ENCODE measurements at regions not wholly inside any gene's neighbourhood (a gene's known extent, or its start where the extent isn't known, plus 50 kb on each side); places are given as distances from the start of the nearest gene placed in this dataset.

DNA sequence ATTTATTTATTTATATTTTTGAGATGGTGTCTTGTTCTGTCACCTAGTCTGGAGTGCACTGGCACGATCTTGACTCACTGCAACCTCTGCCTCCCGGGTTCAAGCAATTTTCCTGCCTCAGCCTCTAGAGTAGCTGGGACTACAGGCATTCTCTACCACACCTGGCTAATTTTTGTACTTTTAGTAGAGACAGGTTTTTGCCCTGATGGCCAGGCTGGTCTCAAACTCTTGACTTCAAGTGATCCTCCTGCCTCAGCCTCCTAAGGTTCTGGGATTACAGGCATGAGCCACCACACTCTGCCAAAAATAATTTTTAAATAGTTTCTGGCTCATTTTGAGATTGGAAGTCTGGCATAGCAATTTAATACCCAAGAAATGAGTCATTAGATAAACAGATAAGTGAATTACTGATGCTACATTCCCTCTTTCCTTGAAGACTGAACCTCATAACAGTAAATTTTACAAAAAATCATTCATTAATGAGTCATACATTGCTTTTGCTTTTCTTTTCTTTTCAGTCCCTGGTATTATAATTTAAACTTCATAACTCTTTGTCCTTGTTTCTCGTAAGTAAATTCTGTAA, 881.6 kb upstream of the PIK3C3 start:
- no peaks in the 10 kb centered on the region for H3K4me1 ChIP-seq (ENCODE audit: control extremely low read depth in 1 of 4, control insufficient read depth in 4 of 4, insufficient read depth in 4 of 4, low read length in 3 of 4)
- no peak overlapping the region for H3K27ac ChIP-seq (ENCODE audit: insufficient read depth in 1 of 2, low read depth in 1 of 2, low read length in 2 of 2, poor library complexity in 1 of 2, severe bottlenecking in 2 of 2)
- CTCF ChIA-PET = no interaction called here
- peaks cover 0 to 1% (median 0%) of the 10 kb centered on the region in 5 experiments for H3K9me3 ChIP-seq (ENCODE audit: control extremely low read depth in 1 of 5, control insufficient read depth in 4 of 5, insufficient read depth in 2 of 5, low read depth in 1 of 5, low read length in 4 of 5)
- DNase-seq = no peak
- POLR2A ChIA-PET = no interaction called here
- H3K36me3 ChIP-seq (ENCODE audit: control insufficient read depth in 4 of 4, insufficient read depth in 4 of 4, low read length in 3 of 4) = no peaks in the 10 kb centered on the region
- H3K4me3 ChIP-seq (ENCODE audit: control insufficient read depth in 1 of 7, extremely low read depth in 1 of 7, insufficient read depth in 4 of 7, low read depth in 2 of 7, low read length in 6 of 7) = no peak overlapping the region
- H3K27me3 ChIP-seq (replicated peaks in 2 of 5; ENCODE audit: control insufficient read depth in 4 of 5, insufficient read depth in 5 of 5, low read length in 4 of 5) = no peaks in the 10 kb centered on the region
- WGBS (ENCODE audit: insufficient coverage) = 83% methylated on average over 1 of the region's 3 CpGs

DNA sequence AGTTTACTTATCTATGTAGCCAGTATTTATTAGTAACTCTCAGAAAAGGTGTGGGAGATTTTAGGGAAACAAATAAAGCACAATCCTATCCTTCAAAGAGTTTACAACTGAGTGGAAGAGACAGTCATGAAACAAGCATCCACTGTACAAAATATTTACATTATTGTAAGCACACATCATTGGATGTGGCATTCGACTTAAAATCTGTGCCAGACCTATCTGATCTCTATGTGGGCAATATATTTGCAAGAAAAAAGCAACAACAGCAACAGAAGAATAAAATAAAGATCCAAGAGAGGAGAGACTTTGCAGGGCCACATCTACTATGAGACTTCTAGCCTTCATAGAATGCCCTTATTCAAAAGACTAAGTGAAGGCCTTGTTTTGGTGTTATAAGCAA, 882.1 kb upstream of the PIK3C3 start:
- Histone ChIP-seq H3K4me3 (ENCODE audit: control insufficient read depth in 1 of 7, extremely low read depth in 1 of 7, insufficient read depth in 4 of 7, low read depth in 2 of 7, low read length in 6 of 7) (no peak overlapping the region), H3K27ac (ENCODE audit: insufficient read depth in 1 of 2, low read depth in 1 of 2, low read length in 2 of 2, poor library complexity in 1 of 2, severe bottlenecking in 2 of 2) (no peak overlapping the region), H3K36me3 (ENCODE audit: control insufficient read depth in 4 of 4, insufficient read depth in 4 of 4, low read length in 3 of 4) (no peaks in the 10 kb centered on the region), H3K4me1 (ENCODE audit: control extremely low read depth in 1 of 4, control insufficient read depth in 4 of 4, insufficient read depth in 4 of 4, low read length in 3 of 4) (no peaks in the 10 kb centered on the region), H3K9me3 (ENCODE audit: control extremely low read depth in 1 of 5, control insufficient read depth in 4 of 5, insufficient read depth in 2 of 5, low read depth in 1 of 5, low read length in 4 of 5) (peaks cover 0 to 1% (median 0%) of the 10 kb centered on the region in 5 experiments), H3K27me3 (replicated peaks in 2 of 5; ENCODE audit: control insufficient read depth in 4 of 5, insufficient read depth in 5 of 5, low read length in 4 of 5) (no peaks in the 10 kb centered on the region)
- no peak for DNase-seq
- ChIA-PET CTCF (no interaction called here), POLR2A (no interaction called here)
- WGBS (ENCODE audit: insufficient coverage) = no CpG with 5 or more reads among the region's 1 CpG

DNA sequence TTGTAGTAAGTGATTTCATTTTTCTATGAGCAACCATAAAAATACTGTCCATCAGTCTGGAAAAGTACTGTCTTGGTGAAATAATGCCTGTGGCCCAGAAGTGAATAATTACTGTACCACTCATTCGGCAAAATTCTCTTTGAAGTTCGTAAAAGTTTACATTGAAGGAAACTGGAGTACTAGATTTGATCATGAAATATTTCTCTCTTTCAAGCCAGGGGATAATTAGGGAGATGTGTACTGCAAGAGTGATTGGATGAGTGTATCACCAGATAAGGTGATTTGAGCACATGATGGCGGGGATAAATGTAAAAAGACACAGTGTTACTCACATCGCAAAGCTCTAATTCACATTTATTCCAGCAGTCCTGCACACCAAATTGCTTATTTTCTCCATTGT, 883.2 kb upstream of the PIK3C3 start:
- Histone ChIP-seq H3K36me3 (ENCODE audit: control insufficient read depth in 4 of 4, insufficient read depth in 4 of 4, low read length in 3 of 4) (no peaks in the 10 kb centered on the region), H3K4me1 (ENCODE audit: control extremely low read depth in 1 of 4, control insufficient read depth in 4 of 4, insufficient read depth in 4 of 4, low read length in 3 of 4) (no peaks in the 10 kb centered on the region), H3K4me3 (ENCODE audit: control insufficient read depth in 1 of 7, extremely low read depth in 1 of 7, insufficient read depth in 4 of 7, low read depth in 2 of 7, low read length in 6 of 7) (no peak overlapping the region), H3K27me3 (replicated peaks in 2 of 5; ENCODE audit: control insufficient read depth in 4 of 5, insufficient read depth in 5 of 5, low read length in 4 of 5) (no peaks in the 10 kb centered on the region), H3K9me3 (ENCODE audit: control extremely low read depth in 1 of 5, control insufficient read depth in 4 of 5, insufficient read depth in 2 of 5, low read depth in 1 of 5, low read length in 4 of 5) (peaks cover 0 to 1% (median 0%) of the 10 kb centered on the region in 5 experiments), H3K27ac (ENCODE audit: insufficient read depth in 1 of 2, low read depth in 1 of 2, low read length in 2 of 2, poor library complexity in 1 of 2, severe bottlenecking in 2 of 2) (no peak overlapping the region)
- no peak for DNase-seq
- ChIA-PET POLR2A (no interaction called here), CTCF (no interaction called here)
- WGBS (ENCODE audit: insufficient coverage) = 100% methylated on average over 2 of the region's 4 CpGs

DNA sequence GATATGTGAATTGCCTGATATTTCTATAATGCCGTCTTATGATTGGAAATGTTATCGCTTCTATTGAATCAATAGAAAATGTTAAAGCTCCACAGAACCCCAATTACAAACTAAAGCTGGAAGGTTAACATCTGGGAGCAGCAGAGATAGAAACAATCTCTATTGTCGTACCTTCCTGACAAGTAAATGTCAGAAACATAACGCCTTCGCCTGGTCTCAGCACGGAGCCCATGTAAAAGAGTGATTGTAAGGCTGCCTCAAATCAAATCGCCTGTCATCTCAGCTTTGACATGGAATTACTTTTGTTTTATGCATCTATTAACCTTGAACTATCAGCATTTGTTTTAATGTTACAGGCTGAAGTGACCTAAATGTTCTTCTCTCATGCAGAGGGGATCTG, 885.9 kb upstream of the PIK3C3 start:
- Histone ChIP-seq H3K27me3 (replicated peaks in 2 of 5; ENCODE audit: control insufficient read depth in 4 of 5, insufficient read depth in 5 of 5, low read length in 4 of 5) (no peaks in the 10 kb centered on the region), H3K36me3 (ENCODE audit: control insufficient read depth in 4 of 4, insufficient read depth in 4 of 4, low read length in 3 of 4) (no peaks in the 10 kb centered on the region), H3K9me3 (ENCODE audit: control extremely low read depth in 1 of 5, control insufficient read depth in 4 of 5, insufficient read depth in 2 of 5, low read depth in 1 of 5, low read length in 4 of 5) (peaks cover 0 to 1% (median 0%) of the 10 kb centered on the region in 5 experiments), H3K4me3 (ENCODE audit: control insufficient read depth in 1 of 7, extremely low read depth in 1 of 7, insufficient read depth in 4 of 7, low read depth in 2 of 7, low read length in 6 of 7) (no peak overlapping the region), H3K27ac (ENCODE audit: insufficient read depth in 1 of 2, low read depth in 1 of 2, low read length in 2 of 2, poor library complexity in 1 of 2, severe bottlenecking in 2 of 2) (no peak overlapping the region), H3K4me1 (ENCODE audit: control extremely low read depth in 1 of 4, control insufficient read depth in 4 of 4, insufficient read depth in 4 of 4, low read length in 3 of 4) (no peaks in the 10 kb centered on the region)
- CTCF ChIA-PET = no interaction called here
- POLR2A ChIA-PET = no interaction called here
- 98% methylated on average over 6 of the region's 7 CpGs for WGBS (ENCODE audit: insufficient coverage)
- no peak for DNase-seq

DNA sequence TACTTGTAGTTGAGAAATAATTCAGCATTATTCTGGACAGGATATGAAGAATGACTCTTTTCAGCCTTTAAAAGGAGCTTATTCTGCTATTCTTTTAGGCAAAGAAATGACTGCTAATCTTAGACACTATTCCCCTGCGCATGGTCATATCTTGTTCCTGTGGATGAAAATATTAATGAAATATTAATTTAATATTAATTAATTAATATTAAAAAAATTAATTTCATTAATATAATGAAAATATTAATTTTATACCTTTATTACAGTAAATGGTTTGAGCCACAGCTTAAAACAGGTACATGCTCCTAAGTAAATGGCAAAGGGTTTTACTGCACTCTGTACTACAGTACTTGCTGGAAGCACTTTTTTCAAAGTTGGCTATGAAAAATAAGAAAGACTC, 890.1 kb upstream of the PIK3C3 start:
- Histone ChIP-seq H3K27ac (ENCODE audit: insufficient read depth in 1 of 2, low read depth in 1 of 2, low read length in 2 of 2, poor library complexity in 1 of 2, severe bottlenecking in 2 of 2) (no peak overlapping the region), H3K4me1 (ENCODE audit: control extremely low read depth in 1 of 4, control insufficient read depth in 4 of 4, insufficient read depth in 4 of 4, low read length in 3 of 4) (no peaks in the 10 kb centered on the region), H3K36me3 (ENCODE audit: control insufficient read depth in 4 of 4, insufficient read depth in 4 of 4, low read length in 3 of 4) (no peaks in the 10 kb centered on the region), H3K4me3 (ENCODE audit: control insufficient read depth in 1 of 7, extremely low read depth in 1 of 7, insufficient read depth in 4 of 7, low read depth in 2 of 7, low read length in 6 of 7) (no peak overlapping the region), H3K27me3 (replicated peaks in 2 of 5; ENCODE audit: control insufficient read depth in 4 of 5, insufficient read depth in 5 of 5, low read length in 4 of 5) (no peaks in the 10 kb centered on the region), H3K9me3 (ENCODE audit: control extremely low read depth in 1 of 5, control insufficient read depth in 4 of 5, insufficient read depth in 2 of 5, low read depth in 1 of 5, low read length in 4 of 5) (no peaks in the 10 kb centered on the region)
- ChIA-PET POLR2A (no interaction called here), CTCF (no interaction called here)
- no CpG with 5 or more reads among the region's 1 CpG for WGBS (ENCODE audit: insufficient coverage)
- DNase-seq = no peak

GRCh38 chr18:41060967-41061366, 894.1 kb upstream of the PIK3C3 start:
- H3K4me1 ChIP-seq (ENCODE audit: control extremely low read depth in 1 of 4, control insufficient read depth in 4 of 4, insufficient read depth in 4 of 4, low read length in 3 of 4) = no peaks in the 10 kb centered on the region
- ChIA-PET CTCF (no interaction called here), POLR2A (no interaction called here)
- WGBS (ENCODE audit: insufficient coverage) = 100% methylated on average over 1 of the region's 2 CpGs
- no peaks in the 10 kb centered on the region for H3K9me3 ChIP-seq (ENCODE audit: control extremely low read depth in 1 of 5, control insufficient read depth in 4 of 5, insufficient read depth in 2 of 5, low read depth in 1 of 5, low read length in 4 of 5)
- DNase-seq = no peak
- H3K36me3 ChIP-seq (ENCODE audit: control insufficient read depth in 4 of 4, insufficient read depth in 4 of 4, low read length in 3 of 4) = no peaks in the 10 kb centered on the region
- H3K27ac ChIP-seq (ENCODE audit: insufficient read depth in 1 of 2, low read depth in 1 of 2, low read length in 2 of 2, poor library complexity in 1 of 2, severe bottlenecking in 2 of 2) = no peak overlapping the region
- no peaks in the 10 kb centered on the region for H3K27me3 ChIP-seq (replicated peaks in 2 of 5; ENCODE audit: control insufficient read depth in 4 of 5, insufficient read depth in 5 of 5, low read length in 4 of 5)
- no peak overlapping the region for H3K4me3 ChIP-seq (ENCODE audit: control insufficient read depth in 1 of 7, extremely low read depth in 1 of 7, insufficient read depth in 4 of 7, low read depth in 2 of 7, low read length in 6 of 7)

- H3K9me3 ChIP-seq (ENCODE audit: control extremely low read depth in 1 of 5, control insufficient read depth in 4 of 5, insufficient read depth in 2 of 5, low read depth in 1 of 5, low read length in 4 of 5) = no peaks in the 10 kb centered on the region
- H3K4me1 ChIP-seq (ENCODE audit: control extremely low read depth in 1 of 4, control insufficient read depth in 4 of 4, insufficient read depth in 4 of 4, low read length in 3 of 4) = no peaks in the 10 kb centered on the region
- no peak overlapping the region for H3K27ac ChIP-seq (ENCODE audit: insufficient read depth in 1 of 2, low read depth in 1 of 2, low read length in 2 of 2, poor library complexity in 1 of 2, severe bottlenecking in 2 of 2)
- no peak overlapping the region for H3K4me3 ChIP-seq (ENCODE audit: control insufficient read depth in 1 of 7, extremely low read depth in 1 of 7, insufficient read depth in 4 of 7, low read depth in 2 of 7, low read length in 6 of 7)
- no peak for DNase-seq
- CTCF ChIA-PET = no interaction called here
- no peaks in the 10 kb centered on the region for H3K36me3 ChIP-seq (ENCODE audit: control insufficient read depth in 4 of 4, insufficient read depth in 4 of 4, low read length in 3 of 4)
- WGBS (ENCODE audit: insufficient coverage) = no CpG with 5 or more reads among the region's 1 CpG
- H3K27me3 ChIP-seq (replicated peaks in 2 of 5; ENCODE audit: control insufficient read depth in 4 of 5, insufficient read depth in 5 of 5, low read length in 4 of 5) = no peaks in the 10 kb centered on the region
- POLR2A ChIA-PET = no interaction called here
Observed at GRCh38 chr18:41059126-41059415, 896.0 kb upstream of the PIK3C3 start.
